ENCODE measurements at regions not wholly inside any gene's neighbourhood (a gene's known extent, or its start where the extent isn't known, plus 50 kb on each side); places are given as distances from the start of the nearest gene placed in this dataset.

DNA sequence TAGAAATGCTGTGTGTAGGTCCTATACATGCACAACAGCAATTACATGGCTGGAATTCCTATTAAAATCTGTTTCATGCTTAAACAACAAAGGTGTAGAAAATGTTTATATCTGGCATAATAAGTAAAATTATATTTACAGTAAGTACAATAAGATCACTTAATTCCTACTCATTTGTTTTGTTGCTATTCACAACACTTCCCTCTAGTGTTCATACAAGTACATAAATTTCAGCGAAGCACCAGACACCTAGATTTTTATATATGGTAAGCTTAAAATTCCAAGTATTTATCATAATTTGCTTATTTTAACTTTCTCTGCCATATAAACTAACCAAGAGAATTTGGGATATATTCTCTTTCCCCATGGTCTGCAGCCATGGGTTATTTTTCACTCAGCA lies 51.8 kb upstream of the ANK3 start:
- no peak for DNase-seq (ENCODE audit: low spot score in 2 of 2)
- no peak overlapping the region for H3K4me3 ChIP-seq (ENCODE audit: low read depth, poor library complexity, severe bottlenecking)
- intact Hi-C loops (cut with DNase I; ENCODE audit: low total_unique reads), result loop anchor here (10.0 kb wide), 1 partner anchor 203 kb away; no protein-coding TSS in a partner anchor
- no peak for TF ChIP-seq POLR2A (IDR thresholded peaks at IDR 0.05)
- no peak for TF ChIP-seq CTCF (IDR thresholded peaks at IDR 0.05)
- 71 to 82% methylated on average over 1 of the region's 1 CpG for WGBS, 2 donors

DNA sequence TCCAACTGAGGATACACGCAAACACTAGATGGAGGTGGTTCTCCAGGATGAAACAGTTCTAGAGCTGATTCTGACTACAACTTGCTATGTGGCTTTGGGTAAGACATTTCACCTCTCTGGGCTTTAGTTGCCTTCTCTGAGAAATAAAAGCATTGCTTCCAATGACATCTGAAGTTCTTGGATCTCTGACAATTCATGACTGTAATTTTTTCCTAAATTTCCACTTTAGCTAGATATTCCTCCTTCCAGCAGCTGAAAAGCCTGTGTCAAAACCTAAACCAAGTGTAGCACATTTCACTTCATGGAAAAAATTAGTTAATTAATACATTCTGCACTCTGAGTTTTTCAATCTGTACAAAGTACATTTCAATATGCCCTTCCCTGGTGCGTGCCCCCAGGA lies 50.0 kb upstream of the ANK3 start:
- no peak overlapping the region for H3K4me3 ChIP-seq (ENCODE audit: low read depth, poor library complexity, severe bottlenecking)
- no peak for DNase-seq (ENCODE audit: low spot score in 2 of 2)
- intact Hi-C loops (cut with DNase I; ENCODE audit: low total_unique reads), result loop anchor here (10.0 kb wide), 2 partner anchors 205 to 335 kb away; no protein-coding TSS in a partner anchor
- 79 to 87% methylated on average over 2 of the region's 2 CpGs for WGBS, 2 donors
- TF ChIP-seq CTCF (IDR thresholded peaks at IDR 0.05) (no peak), POLR2A (IDR thresholded peaks at IDR 0.05) (no peak)

Measured in lower leg skin (tissue), 4 donors.